ENCODE measurements at regions not wholly inside any gene's neighbourhood (a gene's known extent, or its start where the extent isn't known, plus 50 kb on each side); places are given as distances from the start of the nearest gene placed in this dataset.
A peak's percentile ranks its signal among the peaks of the same experiment; 100 is the strongest.
"Not testable (repeated sequence)": the region's sequence is repeated elsewhere in the genome, so short reads cannot be mapped to it uniquely, and the experiment has no call there.

DNA sequence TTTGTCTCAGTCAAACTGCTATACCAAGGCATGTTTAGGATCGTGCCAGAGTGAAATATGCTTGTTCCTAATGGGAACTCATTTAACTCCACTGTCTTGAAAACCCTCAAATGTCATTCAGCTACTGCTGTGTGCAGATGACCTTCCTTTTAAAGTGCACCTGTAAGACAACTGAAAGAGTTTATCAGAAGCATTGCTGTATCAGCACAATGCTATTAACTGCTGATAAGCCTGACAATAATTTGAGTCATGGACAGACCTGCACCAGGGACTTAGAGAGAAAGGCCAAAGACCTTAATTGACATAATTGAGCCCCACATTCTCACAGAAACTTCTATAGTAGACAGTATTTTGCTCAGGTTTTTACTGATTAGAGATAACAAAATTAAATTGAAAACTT lies 557.9 kb downstream of the DIPK2A start:
- no peak for DNase-seq (ENCODE audit: low spot score)

DNA sequence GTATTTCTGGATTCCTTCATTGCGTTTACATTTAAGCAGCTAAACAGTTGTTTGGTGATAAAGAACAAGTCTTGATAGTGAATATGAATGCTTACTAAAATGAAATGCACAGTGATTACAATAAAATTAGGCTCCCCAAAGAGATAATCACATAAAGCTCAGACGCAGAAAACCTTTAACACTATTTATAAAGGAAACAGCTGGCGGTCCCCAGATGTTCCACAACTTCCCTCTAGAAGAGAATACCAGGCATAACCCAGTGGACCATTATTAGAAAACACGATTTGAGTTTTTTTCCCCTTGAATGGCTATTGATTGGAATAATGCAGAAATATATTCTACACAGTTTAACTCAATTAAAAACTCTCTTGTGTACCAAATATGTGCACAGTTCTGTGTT lies 573.2 kb downstream of the DIPK2A start:
- no peak for DNase-seq (ENCODE audit: low spot score)

DNA sequence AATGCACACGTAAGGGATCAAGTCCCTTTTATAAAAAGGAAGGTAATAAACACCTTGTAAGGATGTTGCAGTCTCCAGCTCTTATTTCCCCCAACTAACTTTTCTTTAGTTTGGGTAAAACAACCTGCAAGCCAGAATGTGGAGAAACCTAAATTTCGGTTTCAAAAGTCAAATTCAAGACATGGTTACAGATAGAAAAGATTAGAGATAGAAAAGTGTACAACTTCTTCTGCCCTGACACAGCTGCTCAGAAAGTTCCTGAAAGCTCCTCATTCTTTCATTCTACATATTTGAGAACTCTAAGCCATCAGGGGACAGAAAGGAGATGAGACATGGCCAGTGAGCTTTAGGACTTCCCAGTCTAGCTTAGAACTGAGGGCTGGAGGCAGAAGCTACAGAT lies 574.9 kb downstream of the DIPK2A start:
- DNase-seq (ENCODE audit: low spot score) = no peak

DNA sequence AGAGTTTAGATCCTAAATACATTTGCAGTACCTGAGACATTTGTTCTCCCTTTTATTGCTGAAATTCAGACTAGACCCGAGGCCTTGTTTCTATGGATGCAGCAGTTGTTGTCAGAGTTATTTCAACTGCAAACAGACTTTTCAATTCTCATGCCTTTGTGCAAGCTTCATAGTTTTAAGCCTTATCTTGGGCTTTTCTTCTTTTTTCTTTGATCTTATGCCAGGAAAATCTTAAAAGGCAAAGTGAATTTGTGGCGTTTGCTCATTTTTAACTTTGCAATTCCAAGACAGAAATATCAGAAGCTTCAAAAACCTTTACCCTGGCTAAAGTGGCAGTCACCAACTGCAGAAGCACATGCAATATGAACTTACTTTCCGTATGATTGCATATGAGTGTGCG lies 576.7 kb downstream of the DIPK2A start:
- no peak for DNase-seq (ENCODE audit: low spot score)

DNA sequence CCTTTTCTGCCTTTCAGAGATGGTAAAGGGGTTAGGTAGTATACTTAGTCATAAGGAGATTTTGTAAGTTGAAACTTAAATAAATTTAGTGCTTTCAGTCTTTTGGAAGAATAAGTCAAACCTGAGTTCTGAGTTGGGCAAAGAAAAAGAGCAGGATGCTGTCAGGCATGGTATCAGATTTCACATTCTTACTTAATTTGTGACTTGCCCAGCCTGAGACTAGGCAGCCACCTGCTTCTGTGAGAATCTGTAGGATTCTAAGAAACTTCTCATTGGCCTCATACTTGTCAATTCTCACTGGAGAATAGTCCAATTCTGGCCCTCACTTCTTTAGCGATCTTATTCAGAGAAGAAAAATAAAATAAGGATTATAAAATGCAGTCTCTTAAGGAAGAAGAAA lies 577.5 kb downstream of the DIPK2A start:
- DNase-seq (ENCODE audit: low spot score) = no peak

DNA sequence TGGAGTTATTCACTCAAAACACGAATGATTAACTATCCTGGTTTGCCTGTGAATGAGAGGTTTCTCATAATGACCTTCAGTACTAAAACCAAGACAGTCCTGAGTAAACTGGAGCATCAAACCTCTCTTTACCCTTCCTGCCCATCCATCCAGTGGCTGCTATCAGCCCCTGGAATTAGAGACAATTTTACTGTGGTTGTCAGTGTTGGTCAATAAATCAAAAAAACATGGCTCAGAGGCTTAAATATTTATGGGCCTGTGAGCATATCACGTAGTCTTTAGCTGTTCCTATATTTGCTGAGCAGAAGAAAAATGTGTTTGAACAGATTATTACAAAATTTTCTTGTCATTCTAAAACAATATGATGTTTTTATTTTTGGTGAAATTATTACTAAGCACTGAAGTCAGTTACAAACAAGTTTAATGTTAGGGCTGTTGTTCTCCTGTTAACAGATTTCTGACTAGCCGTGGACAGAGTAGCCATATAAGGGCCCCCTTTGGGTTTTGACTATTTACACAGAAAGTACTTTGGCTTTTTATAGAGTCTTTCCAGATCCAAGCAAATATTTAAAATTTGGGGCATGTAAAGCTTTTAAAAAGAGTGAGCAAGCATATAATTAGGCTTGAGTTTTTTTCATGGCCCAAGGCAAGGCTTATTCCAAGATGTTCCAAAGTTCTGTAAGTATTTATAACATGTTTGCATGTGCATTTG lies 580.9 kb downstream of the DIPK2A start:
- DNase-seq (ENCODE audit: low spot score) = no peak

DNA sequence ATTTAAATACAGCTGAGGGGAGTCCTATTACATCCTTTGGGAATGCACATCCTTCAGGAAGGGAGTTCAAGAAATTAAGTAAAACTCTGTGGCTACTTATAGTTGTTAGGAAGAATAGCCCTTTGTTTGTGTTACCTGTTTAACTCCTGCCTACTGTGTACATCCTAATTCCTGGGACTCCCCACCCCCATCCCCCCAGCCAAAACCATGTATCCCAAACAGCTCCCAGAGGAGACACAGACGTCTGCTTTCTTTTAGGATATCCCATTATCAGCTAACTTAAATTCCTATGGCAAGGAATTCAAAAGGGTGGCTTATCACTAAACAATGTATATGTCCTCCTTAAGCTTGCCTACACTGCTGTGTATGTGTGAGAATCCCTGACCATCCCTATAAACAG lies 581.7 kb downstream of the DIPK2A start:
- no peak for DNase-seq (ENCODE audit: low spot score)

DNA sequence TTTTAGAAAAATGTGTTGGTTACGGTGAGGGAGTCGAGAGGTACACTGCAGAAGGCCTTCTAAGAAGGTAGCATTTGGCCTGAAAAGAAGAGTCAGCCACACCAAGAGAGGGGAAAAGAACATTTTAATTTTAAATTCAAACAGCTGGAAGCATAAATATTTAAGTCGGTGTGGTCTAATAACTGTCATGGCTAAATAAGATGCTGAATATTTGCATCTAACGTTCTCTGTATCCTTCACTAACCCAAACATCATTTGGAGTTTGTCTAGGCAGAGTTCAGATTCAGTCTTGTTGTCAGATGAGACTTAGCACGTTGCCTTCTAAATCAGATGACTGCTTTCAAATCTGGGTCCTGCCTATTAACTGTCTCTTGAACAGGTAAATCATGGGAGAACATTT lies 583.3 kb downstream of the DIPK2A start:
- DNase-seq (ENCODE audit: low spot score) = no peak

DNA sequence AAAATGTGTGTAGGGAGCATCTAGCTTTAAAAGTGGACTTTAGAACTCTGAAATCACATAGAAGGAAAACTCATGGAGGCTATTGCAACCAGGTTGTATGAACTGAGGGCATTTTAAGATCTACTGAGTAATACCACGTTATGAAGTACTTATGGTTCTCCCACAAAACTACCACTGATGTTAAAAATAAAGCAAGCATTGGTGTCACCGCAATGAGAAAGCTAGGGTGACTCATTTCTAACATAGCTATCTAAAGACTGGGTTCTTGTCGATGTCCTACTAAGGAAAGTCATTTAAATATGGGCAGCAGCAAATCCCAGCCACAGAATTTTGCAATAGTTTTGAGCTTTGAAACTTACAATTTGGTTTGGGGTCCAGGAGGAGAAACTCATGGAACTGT lies 584.8 kb downstream of the DIPK2A start:
- no peak for DNase-seq (ENCODE audit: low spot score)

DNA sequence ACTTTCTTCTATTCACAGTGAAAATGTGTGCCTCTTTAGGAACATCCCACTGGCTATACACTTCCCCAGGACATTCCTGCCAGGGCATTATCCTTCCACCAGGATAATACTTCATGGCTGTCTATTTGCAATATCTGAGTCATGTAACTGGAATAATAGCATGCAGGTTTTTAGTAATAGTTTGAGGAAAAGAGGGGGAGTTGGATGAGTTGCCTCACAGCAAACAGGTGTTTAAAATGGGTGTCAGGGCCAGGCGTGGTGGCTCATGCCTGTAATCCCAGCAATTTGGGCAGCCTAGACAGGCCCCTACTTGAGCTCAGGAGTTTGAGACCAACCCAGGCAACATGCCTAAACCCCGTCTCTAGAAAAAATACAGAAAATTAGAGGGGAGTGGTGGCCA lies 585.9 kb downstream of the DIPK2A start:
- DNase-seq (ENCODE audit: low spot score) = no peak

DNA sequence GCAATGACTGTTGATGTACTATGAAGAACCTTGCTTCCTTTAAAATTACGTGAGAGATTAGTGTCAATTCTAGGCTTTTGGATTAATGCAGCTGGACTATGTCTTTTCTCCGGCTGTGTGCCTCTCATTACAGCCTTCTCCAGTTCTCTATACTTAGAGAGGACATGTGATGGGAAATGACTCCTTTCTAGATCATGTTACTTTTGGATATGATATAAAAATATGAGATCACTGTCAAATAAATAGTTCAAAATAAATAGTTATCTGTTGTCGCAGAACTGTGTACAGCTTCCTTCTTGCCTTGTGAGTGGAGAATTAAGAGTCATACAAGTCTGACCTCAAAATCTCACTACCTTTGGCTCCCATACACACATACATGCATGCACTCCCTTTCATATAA lies 592.4 kb downstream of the DIPK2A start:
- no peak for DNase-seq (ENCODE audit: low spot score)

DNA sequence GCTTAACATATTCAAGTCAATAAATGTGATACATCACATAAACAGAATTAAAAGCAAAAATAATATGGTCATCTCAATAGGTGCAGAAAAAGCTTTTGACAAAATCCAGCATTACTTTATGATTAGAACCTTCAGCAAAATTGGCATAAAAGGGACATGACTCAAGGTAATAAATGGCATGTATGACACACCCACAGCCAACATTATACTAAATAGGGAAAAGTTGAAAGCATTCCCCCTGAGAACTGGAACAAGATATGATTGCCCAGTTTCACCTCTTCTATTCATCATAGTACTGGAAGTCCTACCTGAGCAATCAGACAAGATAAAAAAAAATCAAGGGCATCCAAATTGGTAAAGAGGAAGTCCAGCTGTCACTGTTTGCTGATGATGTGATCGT lies 594.7 kb downstream of the DIPK2A start:
- DNase-seq (ENCODE audit: low spot score) = no peak

DNA sequence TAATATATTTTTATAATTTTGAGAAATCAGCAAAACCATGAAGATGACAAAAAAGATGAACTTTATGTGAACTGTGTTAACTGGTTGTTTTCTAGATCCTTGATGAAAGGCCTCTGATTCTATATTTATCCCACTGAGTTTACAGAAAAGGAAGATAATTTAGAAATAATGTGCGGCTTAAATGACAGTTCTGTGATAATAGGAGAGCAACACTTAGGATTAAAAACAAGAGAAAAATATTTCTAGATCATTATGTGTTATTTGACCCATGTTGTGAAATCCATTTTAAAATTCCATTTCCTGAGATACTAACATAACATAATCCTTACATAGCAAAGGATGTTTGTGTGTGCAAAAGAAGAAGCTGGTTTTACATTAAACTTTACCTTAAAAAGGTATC lies 598.0 kb downstream of the DIPK2A start:
- no peak for DNase-seq (ENCODE audit: low spot score)

DNA sequence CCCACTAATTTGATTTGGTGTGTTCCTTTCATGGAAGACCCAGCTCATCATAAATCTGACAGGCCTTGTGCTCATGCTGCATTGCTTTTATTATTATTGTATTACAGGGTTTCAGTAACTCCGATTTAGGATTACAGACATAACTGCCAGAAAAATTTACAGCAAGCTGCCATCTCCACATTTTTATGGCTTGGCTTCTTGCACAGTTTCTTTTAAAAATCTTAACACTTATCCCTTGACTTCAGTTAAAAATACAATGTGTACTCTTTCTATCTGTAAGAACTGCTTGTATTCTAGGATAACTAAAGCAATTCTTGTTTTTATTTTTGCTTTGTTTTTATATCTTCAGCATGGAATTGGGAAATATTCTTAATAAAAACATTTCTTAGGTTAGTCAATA lies 612.2 kb downstream of the DIPK2A start:
- DNase-seq (ENCODE audit: low spot score) = no peak

DNA sequence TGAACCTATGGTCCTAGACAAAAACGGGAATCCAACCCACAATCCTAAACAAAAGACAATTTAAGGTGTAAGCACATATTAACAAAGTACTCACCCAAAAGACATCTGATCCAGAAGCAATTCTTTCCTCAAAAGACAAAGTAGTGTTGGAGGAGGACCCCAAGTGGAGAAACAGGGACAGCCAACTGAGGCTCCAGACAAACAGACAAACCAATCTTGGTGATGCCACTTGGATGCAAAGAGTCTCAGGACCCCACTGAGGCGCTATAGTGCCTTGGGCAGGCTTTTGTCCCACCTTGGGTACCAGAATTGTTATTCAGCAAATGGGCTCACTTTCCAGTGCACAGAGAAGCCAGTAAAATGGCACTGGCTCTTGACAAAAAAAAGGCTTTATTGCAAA lies 613.8 kb downstream of the DIPK2A start:
- no peak for DNase-seq (ENCODE audit: low spot score)

DNA sequence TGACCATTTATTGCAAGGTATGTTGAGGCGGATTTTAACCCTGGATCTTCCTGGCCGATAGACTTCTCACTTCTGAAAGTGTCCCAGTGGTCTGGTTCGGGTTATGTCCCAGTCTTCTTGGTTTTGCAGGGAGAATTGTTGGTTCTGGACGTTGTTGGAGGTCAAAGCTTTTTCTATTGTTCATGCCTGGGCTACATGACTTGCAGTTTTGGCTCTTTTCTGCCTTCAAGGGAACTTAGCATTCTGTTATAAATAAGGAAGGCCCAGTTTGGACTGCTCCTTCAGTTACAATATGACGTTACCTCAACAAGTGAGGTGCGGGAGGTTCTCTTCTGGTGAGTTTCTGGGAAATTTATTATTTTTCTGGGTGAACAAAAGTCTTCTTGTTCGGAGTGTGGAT lies 614.3 kb downstream of the DIPK2A start:
- DNase-seq (ENCODE audit: low spot score) = no peak

DNA sequence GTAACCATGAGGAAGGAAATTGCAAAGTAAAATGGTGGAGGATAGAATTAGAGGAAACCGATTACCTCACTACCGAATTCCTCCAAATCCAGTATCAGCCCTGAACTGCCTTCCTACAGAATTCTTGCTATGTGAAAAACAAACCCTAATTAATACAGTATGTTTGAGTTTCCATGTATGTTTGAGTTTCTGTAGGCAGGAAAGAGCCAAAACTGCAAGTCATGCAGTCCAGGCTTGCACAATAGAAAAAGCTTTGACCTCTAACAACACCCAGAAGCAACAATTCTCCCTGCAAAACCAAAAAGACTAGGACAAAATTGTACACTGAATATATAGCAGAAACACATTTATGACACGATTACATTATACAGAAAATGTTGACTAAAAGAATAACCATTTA lies 614.8 kb downstream of the DIPK2A start:
- no peak for DNase-seq (ENCODE audit: low spot score)

DNA sequence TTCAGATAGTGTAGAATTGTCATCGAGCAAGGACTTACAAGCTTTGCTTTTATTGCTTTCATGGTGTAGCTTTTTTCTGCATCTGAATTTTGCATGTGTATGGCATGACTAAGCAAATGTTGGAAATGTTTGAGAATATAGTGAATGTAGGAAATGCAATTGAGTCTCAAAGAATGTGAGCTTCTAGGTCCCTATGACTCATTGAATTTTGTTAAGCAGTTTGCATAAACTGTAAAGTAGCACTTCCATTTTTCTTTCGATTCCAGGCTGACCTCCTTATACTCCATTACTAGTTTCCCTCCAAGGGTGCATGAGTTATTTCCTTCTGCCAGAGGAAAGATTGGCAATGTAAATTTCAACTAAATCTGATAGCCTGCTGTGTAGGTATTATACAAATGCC lies 619.2 kb downstream of the DIPK2A start:
- no peak for DNase-seq (ENCODE audit: low spot score)

DNA sequence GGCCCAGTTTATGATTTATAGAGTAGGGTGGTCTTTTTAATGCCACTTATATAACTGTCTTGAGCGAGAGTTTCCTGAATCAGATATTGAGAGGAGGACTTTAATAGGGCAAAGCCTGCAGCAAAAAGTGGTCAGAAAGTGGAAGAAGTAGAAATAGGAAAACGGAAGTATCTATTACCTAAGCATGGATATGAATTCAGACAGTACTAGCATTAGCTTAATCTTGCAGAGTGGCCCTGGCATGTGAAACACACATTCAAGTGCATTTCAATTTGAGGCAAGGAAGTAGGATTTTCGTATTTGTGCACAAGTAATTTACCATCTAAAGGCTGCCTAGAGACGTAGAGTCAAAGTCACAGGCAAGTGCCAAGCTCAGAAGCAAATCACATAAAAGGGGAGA lies 622.3 kb downstream of the DIPK2A start:
- no peak for DNase-seq (ENCODE audit: low spot score)

DNA sequence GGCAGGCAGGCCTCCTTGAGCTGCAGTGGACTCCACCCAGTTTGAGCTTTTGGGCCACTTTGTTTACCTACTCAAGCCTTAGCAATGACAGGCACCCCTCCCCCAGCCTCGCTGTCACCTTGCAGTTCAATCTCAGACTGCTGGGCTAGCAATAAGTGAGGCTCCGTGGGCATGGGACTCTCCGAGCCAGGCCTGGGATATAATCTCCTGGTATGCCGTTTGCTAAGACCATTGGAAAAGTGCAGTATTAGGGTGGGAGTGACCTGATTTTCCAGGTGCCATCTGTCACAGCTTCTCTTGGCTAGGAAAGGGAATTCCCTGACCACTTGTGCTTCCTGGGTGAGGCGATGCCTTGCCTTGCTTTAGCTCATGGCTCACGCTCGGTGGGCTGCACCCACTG lies 648.6 kb downstream of the DIPK2A start:
- not testable (repeated sequence) for DNase-seq (ENCODE audit: low spot score)

DNA sequence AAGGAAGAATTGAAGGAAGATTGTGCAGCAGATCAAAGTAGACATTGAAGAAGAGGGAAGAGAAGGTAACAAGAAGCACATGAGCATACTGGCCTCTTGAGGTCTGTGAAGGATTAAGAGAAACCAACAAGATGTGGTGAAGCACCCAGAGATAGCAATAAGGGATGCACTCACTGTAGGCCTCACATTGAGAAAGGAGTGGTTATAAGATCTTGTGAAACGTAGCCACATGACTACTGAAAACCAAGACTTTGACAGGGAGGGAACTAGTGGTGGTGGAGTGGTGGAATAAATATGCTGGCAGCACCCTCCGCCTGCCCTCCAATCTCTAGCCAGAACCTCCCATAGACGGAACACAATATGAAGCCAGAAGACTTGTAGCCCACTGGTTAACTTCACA lies 651.2 kb downstream of the DIPK2A start:
- DNase-seq (ENCODE audit: low spot score) = no peak

DNA sequence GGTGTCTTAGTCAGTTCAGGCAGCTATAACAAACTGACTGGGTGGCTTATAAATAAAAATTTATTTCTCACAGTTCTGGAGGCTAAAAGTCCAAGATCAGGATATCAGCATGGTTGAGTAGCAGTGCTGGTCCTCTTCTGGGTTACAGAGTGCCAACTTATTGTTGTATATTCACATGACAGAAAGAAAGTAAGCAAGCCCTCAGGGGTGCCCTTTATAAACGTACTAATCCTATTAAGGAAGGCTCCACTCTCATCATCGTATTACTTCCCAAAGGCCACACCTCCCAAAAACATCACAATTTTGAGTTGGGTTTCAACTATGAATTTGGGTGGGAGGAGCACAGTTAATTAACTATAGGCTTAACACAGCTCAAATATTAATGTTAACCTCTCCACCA lies 653.0 kb downstream of the DIPK2A start:
- no peak for DNase-seq (ENCODE audit: low spot score)

DNA sequence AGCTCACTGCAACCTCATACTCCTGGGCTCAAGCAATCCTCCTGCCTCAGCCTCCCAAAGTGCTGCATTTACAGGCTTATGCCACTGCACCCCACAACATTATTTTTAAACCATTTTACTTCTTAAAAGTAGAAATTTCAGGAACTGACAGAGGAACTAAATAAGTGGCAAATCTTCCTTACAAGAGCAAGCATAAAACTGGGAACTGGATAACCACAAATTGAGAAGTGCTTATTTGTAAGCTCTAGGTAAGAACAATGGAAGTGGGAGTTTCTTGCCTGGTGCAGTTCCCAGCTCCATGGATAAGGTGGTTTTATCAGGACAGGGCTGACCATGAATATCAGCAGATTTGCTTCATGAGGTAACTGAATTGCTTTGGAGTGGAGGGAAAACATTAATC lies 655.2 kb downstream of the DIPK2A start:
- no peak for DNase-seq (ENCODE audit: low spot score)

DNA sequence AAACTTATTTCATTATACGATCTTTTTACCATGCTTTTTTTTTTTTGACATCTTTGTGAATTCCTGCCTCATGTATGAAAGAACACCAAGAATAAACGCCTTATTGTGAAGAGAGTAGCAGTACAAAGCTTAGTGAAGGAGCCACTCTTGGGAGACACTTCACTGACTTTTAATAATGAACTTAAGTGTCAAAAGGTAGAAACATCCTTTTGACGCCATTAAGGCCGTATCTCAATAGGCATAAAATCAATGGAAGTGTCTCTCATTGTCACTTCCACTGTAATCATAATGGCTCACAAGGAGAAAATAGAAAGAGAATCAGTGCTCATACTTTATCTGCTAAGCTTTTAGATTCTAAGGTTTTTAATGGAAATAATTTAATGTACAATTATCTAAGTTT lies 657.8 kb downstream of the DIPK2A start:
- no peak for DNase-seq (ENCODE audit: low spot score)

DNA sequence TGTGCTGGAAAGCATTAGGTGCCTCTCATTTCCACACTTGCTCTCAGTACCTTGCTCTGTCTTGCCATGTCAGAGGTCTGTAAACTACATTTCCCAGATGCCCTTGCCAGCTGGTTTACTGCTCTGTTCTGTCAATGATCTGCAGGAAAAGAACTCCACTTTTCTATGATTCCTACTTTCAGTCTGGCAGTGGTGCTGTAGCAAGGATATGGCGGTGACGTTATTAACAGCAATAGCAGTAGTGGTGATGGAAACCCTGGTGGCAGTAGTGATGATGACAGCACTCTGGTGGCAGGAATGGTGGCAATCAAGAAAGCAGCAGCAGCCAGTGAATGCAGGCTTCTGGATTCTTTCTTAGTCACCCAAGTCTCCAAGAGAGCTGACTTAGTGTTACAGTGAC lies 665.2 kb downstream of the DIPK2A start:
- peak; percentile 56 for DNase-seq (ENCODE audit: low spot score)
